ENCODE measurements at regions not wholly inside any gene's neighbourhood (a gene's known extent, or its start where the extent isn't known, plus 50 kb on each side); places are given as distances from the start of the nearest gene placed in this dataset.

GRCh38 chr6:159469443-159469842, 223.6 kb downstream of the SOD2 start:
- WGBS (ENCODE audit: low lambda C conversion rate, missing lambda C conversion rate), result 80% methylated on average over 4 of the region's 4 CpGs
- H3K9me3 ChIP-seq (ENCODE audit: low read depth), result no peaks in the 10 kb centered on the region
- no peaks in the 10 kb centered on the region for H3K9me2 ChIP-seq (replicated peaks; ENCODE audit: insufficient read depth)
- DNase-seq (ENCODE audit: low spot score), result peak; percentile 54
- TF ChIP-seq EZH2phosphoT487 (IDR thresholded peaks at IDR 0.05; ENCODE audit: low read depth, severe bottlenecking, unreplicated experiment), result no peak
- TF ChIP-seq CTCF (IDR thresholded peaks at IDR 0.05; ENCODE audit: poor library complexity), result no peak
- no peak for TF ChIP-seq EZH2 (IDR thresholded peaks at IDR 0.05; ENCODE audit: borderline replicate concordance)
- H3K36me3 ChIP-seq (replicated peaks; ENCODE audit: insufficient read depth, low read depth), result no peaks in the 10 kb centered on the region
- H4K20me1 ChIP-seq (ENCODE audit: insufficient read depth, poor library complexity, severe bottlenecking), result no peaks in the 10 kb centered on the region
- H3K4me1 ChIP-seq (ENCODE audit: insufficient read depth), result peaks cover 10% of the 10 kb centered on the region
- H3K4me3 ChIP-seq, result no peak overlapping the region
- H3K27ac ChIP-seq, result peak overlapping the region; percentile 69
- no peaks in the 10 kb centered on the region for H3K27me3 ChIP-seq
- no peak overlapping the region for H2AFZ ChIP-seq
- H3K4me2 ChIP-seq, result no peak overlapping the region
- no peaks in the 10 kb centered on the region for H3K79me2 ChIP-seq

GRCh38 chr6:159468994-159469393, 224.0 kb downstream of the SOD2 start:
- peaks cover 10% of the 10 kb centered on the region for H3K4me1 ChIP-seq (ENCODE audit: insufficient read depth)
- H3K4me2 ChIP-seq, result no peak overlapping the region
- no peaks in the 10 kb centered on the region for H3K27me3 ChIP-seq
- no peak for TF ChIP-seq EZH2phosphoT487 (IDR thresholded peaks at IDR 0.05; ENCODE audit: low read depth, severe bottlenecking, unreplicated experiment)
- TF ChIP-seq CTCF (IDR thresholded peaks at IDR 0.05; ENCODE audit: poor library complexity), result no peak
- TF ChIP-seq EZH2 (IDR thresholded peaks at IDR 0.05; ENCODE audit: borderline replicate concordance), result no peak
- 86% methylated on average over 3 of the region's 3 CpGs for WGBS (ENCODE audit: low lambda C conversion rate, missing lambda C conversion rate)
- H3K27ac ChIP-seq, result peak overlapping the region; percentile 47
- H4K20me1 ChIP-seq (ENCODE audit: insufficient read depth, poor library complexity, severe bottlenecking), result no peaks in the 10 kb centered on the region
- H3K79me2 ChIP-seq, result no peaks in the 10 kb centered on the region
- no peaks in the 10 kb centered on the region for H3K9me2 ChIP-seq (replicated peaks; ENCODE audit: insufficient read depth)
- H2AFZ ChIP-seq, result no peak overlapping the region
- no peaks in the 10 kb centered on the region for H3K9me3 ChIP-seq (ENCODE audit: low read depth)
- H3K36me3 ChIP-seq (replicated peaks; ENCODE audit: insufficient read depth, low read depth), result no peaks in the 10 kb centered on the region
- H3K4me3 ChIP-seq, result no peak overlapping the region
- DNase-seq (ENCODE audit: low spot score), result no peak

- TF ChIP-seq EZH2phosphoT487 (IDR thresholded peaks at IDR 0.05; ENCODE audit: low read depth, severe bottlenecking, unreplicated experiment) (no peak), CTCF (IDR thresholded peaks at IDR 0.05; ENCODE audit: poor library complexity) (no peak), EZH2 (IDR thresholded peaks at IDR 0.05; ENCODE audit: borderline replicate concordance) (no peak)
- H3K4me3 ChIP-seq, result no peak overlapping the region
- 60% methylated on average over 5 of the region's 5 CpGs for WGBS (ENCODE audit: low lambda C conversion rate, missing lambda C conversion rate)
- no peak for DNase-seq (ENCODE audit: low spot score)
- H3K4me2 ChIP-seq, result no peak overlapping the region
- H3K27me3 ChIP-seq, result no peaks in the 10 kb centered on the region
- H2AFZ ChIP-seq, result no peak overlapping the region
- H3K9me3 ChIP-seq (ENCODE audit: low read depth), result no peaks in the 10 kb centered on the region
- peaks cover 10% of the 10 kb centered on the region for H3K4me1 ChIP-seq (ENCODE audit: insufficient read depth)
- no peaks in the 10 kb centered on the region for H3K79me2 ChIP-seq
- H4K20me1 ChIP-seq (ENCODE audit: insufficient read depth, poor library complexity, severe bottlenecking), result no peaks in the 10 kb centered on the region
- H3K36me3 ChIP-seq (replicated peaks; ENCODE audit: insufficient read depth, low read depth), result no peaks in the 10 kb centered on the region
- H3K9me2 ChIP-seq (replicated peaks; ENCODE audit: insufficient read depth), result no peaks in the 10 kb centered on the region
- no peak overlapping the region for H3K27ac ChIP-seq
These were observed 225.5 kb downstream of the SOD2 start for GRCh38 chr6:159467473-159468041.

All from hepatocyte (in vitro differentiated cells).